Testis (tissue), 2 donors: ENCODE measurements at regions not wholly inside any gene's neighbourhood (a gene's known extent, or its start where the extent isn't known, plus 50 kb on each side); places are given as distances from the start of the nearest gene placed in this dataset.

Source experiments
- DNase-seq: peaks from one replicate; pipeline ENCODE4 v3.0.0-alpha.2; 2019
- H3K27ac ChIP-seq, 2 donors: fragments of 200-600 bp; sonication (generic); one replicate each; pipeline ENCODE4 v1.5.1; 2019
- H3K27me3 ChIP-seq: fragments of 200-600 bp; sonication (generic); one replicate; pipeline ENCODE4 v1.5.1; 2019
- H3K36me3 ChIP-seq: fragments of 200-600 bp; sonication (generic); one replicate; pipeline ENCODE4 v1.5.1; 2017; ENCODE audit warnings: low read depth; ENCODE audit errors: missing control alignments
- H3K4me1 ChIP-seq: fragments of 200-600 bp; sonication (generic); one replicate; pipeline ENCODE4 v1.5.1; 2019
- H3K4me3 ChIP-seq, 2 donors: fragments of 200-600 bp; sonication (generic); one replicate each; pipeline ENCODE4 v1.5.1; 2017 to 2019
- H3K9me3 ChIP-seq: fragments of 200-600 bp; sonication (generic); one replicate; pipeline ENCODE4 v1.5.1; 2017
- CTCF ChIP-seq, 3 experiments: fragments of 450-650 bp in 2 of 3; fragments of 200-600 bp in 1 of 3; sonication (generic) in 1 of 3; IDR thresholded peaks; one replicate each; pipeline ENCODE4 v1.5.1; 2016 to 2019; ENCODE audit warnings: antibody characterized with exemption in 3 of 3, mild to moderate bottlenecking in 2 of 3, moderate library complexity in 1 of 3
- POLR2A ChIP-seq: fragments of 450-650 bp; IDR thresholded peaks from one replicate; pipeline ENCODE4 v1.6.1; 2017; ENCODE audit warnings: antibody characterized with exemption, mild to moderate bottlenecking, moderate library complexity
- WGBS, 2 donors: methylation state at CpG; one replicate each; pipeline ENCODE4 v1.1.5; 2018; 5-methylcytosine and 5-hydroxymethylcytosine counted together
- intact Hi-C: fragments of 100-400 bp; cut with DNase I; formaldehyde crosslinking; loops from one replicate; pipeline ENCODE4 v1.15.1; 2023; ENCODE audit warnings: low total_unique reads

GRCh38 chr14:95458459-95458858 is 58.0 kb downstream of the SYNE3 start:
- H3K4me1 ChIP-seq, result peaks cover 4% of the 10 kb centered on the region
- intact Hi-C loops, result no loop called here
- no peaks in the 10 kb centered on the region for H3K36me3 ChIP-seq
- H3K9me3 ChIP-seq, result no peaks in the 10 kb centered on the region
- H3K4me3 ChIP-seq, result no peak overlapping the region
- no peak for TF ChIP-seq CTCF (IDR thresholded peaks at IDR 0.05)
- no peak for TF ChIP-seq POLR2A
- 83 to 93% methylated on average over 4 of the region's 4 CpGs for WGBS, 2 donors
- no peak for DNase-seq
- H3K27ac ChIP-seq, result no peak overlapping the region
- H3K27me3 ChIP-seq, result no peaks in the 10 kb centered on the region

GRCh38 chr14:95456281-95456680 is 60.2 kb downstream of the SYNE3 start:
- H3K36me3 ChIP-seq, result no peaks in the 10 kb centered on the region
- peaks cover 14% of the 10 kb centered on the region for H3K4me1 ChIP-seq
- H3K27ac ChIP-seq, result no peak overlapping the region
- no peak for TF ChIP-seq CTCF (IDR thresholded peaks at IDR 0.05)
- TF ChIP-seq POLR2A, result no peak
- intact Hi-C loops, result no loop called here
- H3K9me3 ChIP-seq, result no peaks in the 10 kb centered on the region
- DNase-seq, result no peak
- 81% methylated on average over 5 to 8 of the region's 8 CpGs for WGBS, 2 donors
- no peaks in the 10 kb centered on the region for H3K27me3 ChIP-seq
- no peak overlapping the region for H3K4me3 ChIP-seq

- H3K27ac ChIP-seq, result no peak overlapping the region
- H3K4me3 ChIP-seq, result no peak overlapping the region
- peaks cover 14% of the 10 kb centered on the region for H3K4me1 ChIP-seq
- no peaks in the 10 kb centered on the region for H3K9me3 ChIP-seq
- intact Hi-C loops, result no loop called here
- TF ChIP-seq CTCF (IDR thresholded peaks at IDR 0.05) (no peak), POLR2A (no peak)
- DNase-seq, result no peak
- 97 to 98% methylated on average over 14 to 17 of the region's 17 CpGs for WGBS, 2 donors
- no peaks in the 10 kb centered on the region for H3K27me3 ChIP-seq
- H3K36me3 ChIP-seq, result no peaks in the 10 kb centered on the region
Measured at GRCh38 chr14:95455246-95455645, 61.2 kb downstream of the SYNE3 start.

DNA sequence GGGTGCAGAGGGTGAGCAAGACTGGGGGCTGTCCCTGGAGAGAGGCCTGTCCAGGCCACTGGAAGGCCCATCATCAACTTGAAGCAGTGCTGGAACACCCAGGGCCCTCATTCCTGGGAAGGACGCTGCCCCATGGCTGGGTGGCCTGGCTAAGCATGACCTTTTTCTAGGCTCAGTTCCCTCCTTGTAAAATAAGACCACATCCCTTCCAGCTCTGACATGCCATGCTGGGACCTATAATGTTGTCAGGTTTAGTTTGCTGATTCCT is 62.8 kb downstream of the SYNE3 start:
- WGBS, 2 donors, result 76% methylated on average over 1 of the region's 1 CpG; no CpG with 5 or more reads in 1 of the 2 donors
- H3K36me3 ChIP-seq, result no peaks in the 10 kb centered on the region
- no peaks in the 10 kb centered on the region for H3K9me3 ChIP-seq
- intact Hi-C loops, result no loop called here
- no peak for DNase-seq
- no peak overlapping the region for H3K4me3 ChIP-seq
- no peaks in the 10 kb centered on the region for H3K27me3 ChIP-seq
- H3K27ac ChIP-seq, result no peak overlapping the region
- H3K4me1 ChIP-seq, result peaks cover 14% of the 10 kb centered on the region
- TF ChIP-seq CTCF (IDR thresholded peaks at IDR 0.05) (no peak), POLR2A (no peak)

GRCh38 chr14:95452893-95453712 is 63.3 kb downstream of the SYNE3 start:
- DNase-seq, result no peak
- Histone ChIP-seq H3K27ac (no peak overlapping the region), H3K9me3 (no peaks in the 10 kb centered on the region), H3K4me3 (no peak overlapping the region), H3K4me1 (peaks cover 14% of the 10 kb centered on the region), H3K27me3 (no peaks in the 10 kb centered on the region), H3K36me3 (no peaks in the 10 kb centered on the region)
- no peak for TF ChIP-seq CTCF (IDR thresholded peaks at IDR 0.05)
- no peak for TF ChIP-seq POLR2A
- intact Hi-C loops, result no loop called here
- WGBS, 2 donors, result 58 to 61% methylated on average over 9 to 10 of the region's 10 CpGs
